HCT116 (cell line): ENCODE measurements at regions not wholly inside any gene's neighbourhood (a gene's known extent, or its start where the extent isn't known, plus 50 kb on each side); places are given as distances from the start of the nearest gene placed in this dataset.

Source experiments
- ATAC-seq: fragments of 200-7000 bp; cut with Tn5 transposase; 2 replicates; pipeline ENCODE4 v1.9.1; 2020; ENCODE audit warnings: mild to moderate bottlenecking, moderate library complexity
- BruUV-seq: library from RNA; stranded (reverse); fragments of 400-500 nt; replicated peaks from 2 replicates; lab custom pipeline; 2021; lab: Mats Ljungman, UMichigan
- CTCF ChIA-PET: fragments of 300-600 bp; sonication (Branson Sonifier 250); formaldehyde crosslinking; loops from one replicate; lab custom pipeline; 2021; ENCODE audit warnings: antibody characterized with exemption; lab: Charles Lee
- POLR2A ChIA-PET: fragments of 300-600, 350-600 bp; sonication (Branson Sonifier 250); formaldehyde crosslinking; loops from one replicate; lab custom pipeline; 2021; ENCODE audit warnings: antibody characterized with exemption; lab: Charles Lee
- RAD21 ChIA-PET, 2 experiments: fragments of 300-600 bp; sonication (Branson Sonifier 250); formaldehyde crosslinking; loops; one replicate each; lab custom pipeline; 2023; ENCODE audit warnings: low total read pairs in 2 of 2; ENCODE audit not compliant: uncharacterized antibody in 2 of 2, unreplicated experiment in 2 of 2, low non-redundant PET in 1 of 2; lab: Charles Lee
- DNase-seq: peaks from one replicate; pipeline ENCODE4 v3.0.0-alpha.2; 2010; ENCODE audit warnings: low read depth, low spot score
- H2AFZ ChIP-seq: fragments of 200-600 bp; shearing (Covaris generic), sonication (generic); 2 replicates; pipeline ENCODE4 v1.6.1; 2017; ENCODE audit warnings: low read depth, mixed run types, mixed read lengths, antibody characterized with exemption, low read length; ENCODE audit not compliant: poor library complexity, severe bottlenecking
- H3K27ac ChIP-seq: 2 replicates; pipeline ENCODE4 v1.5.1; 2012; ENCODE audit warnings: low read depth, low read length
- H3K27me3 ChIP-seq: fragments of 200-600 bp; sonication (generic); 2 replicates; pipeline ENCODE4 v1.6.1; 2016; ENCODE audit warnings: mixed run types, low read length, mixed read lengths; ENCODE audit not compliant: insufficient read depth
- H3K36me3 ChIP-seq, 2 experiments: fragments of 200-500 bp in 1 of 2; fragments of 200-600 bp in 1 of 2; sonication (Bioruptor generic) in 1 of 2; sonication (generic) in 1 of 2; 2 replicates each; pipeline versions ENCODE4 v1.5.1 to v1.6.1; 2014 to 2016; ENCODE audit warnings: low read length in 2 of 2, inconsistent platforms in 1 of 2, mixed read lengths in 1 of 2, mixed run types in 1 of 2; ENCODE audit not compliant: insufficient read depth in 2 of 2, control insufficient read depth in 1 of 2
- H3K4me1 ChIP-seq, 2 experiments: fragments of 200-600 bp in 1 of 2; sonication (generic) in 1 of 2; 2 replicates each; pipeline versions ENCODE4 v1.5.1 to v1.6.1; 2012 to 2017; ENCODE audit warnings: low read length in 2 of 2, inconsistent platforms in 1 of 2, mild to moderate bottlenecking in 1 of 2, mixed read lengths in 1 of 2, mixed run types in 1 of 2, moderate library complexity in 1 of 2; ENCODE audit not compliant: insufficient read depth in 2 of 2, control insufficient read depth in 1 of 2
- H3K4me2 ChIP-seq: fragments of 200-600 bp; sonication (generic); 2 replicates; pipeline ENCODE4 v1.6.1; 2017; ENCODE audit warnings: mixed run types, low read length, mixed read lengths
- H3K4me3 ChIP-seq, 2 experiments: fragments of 200-600 bp in 1 of 2; sonication (generic) in 1 of 2; replicated peaks in 1 of 2; 2 replicates each; pipeline ENCODE4 v1.5.1; 2011 to 2016; ENCODE audit warnings: low read length in 2 of 2, control low read depth in 1 of 2, low read depth in 1 of 2, mild to moderate bottlenecking in 1 of 2, mixed read lengths in 1 of 2, mixed run types in 1 of 2
- H3K79me2 ChIP-seq: fragments of 200-600 bp; sonication (generic); 2 replicates; pipeline ENCODE4 v1.6.1; 2017; ENCODE audit warnings: mild to moderate bottlenecking, mixed run types, low read length, moderate library complexity, mixed read lengths; ENCODE audit not compliant: insufficient read depth
- H3K9ac ChIP-seq: fragments of 200-600 bp; sonication (generic); 2 replicates; pipeline ENCODE4 v1.6.1; 2016; ENCODE audit warnings: low read length, mixed read lengths
- H3K9me2 ChIP-seq: fragments of 200-600 bp; sonication (generic), shearing (Covaris generic); 2 replicates; pipeline ENCODE4 v1.6.1; 2017; ENCODE audit warnings: mixed run types, mild to moderate bottlenecking, moderate library complexity; ENCODE audit not compliant: insufficient read depth
- H3K9me3 ChIP-seq, 2 experiments: fragments of 200-500 bp in 1 of 2; fragments of 200-600 bp in 1 of 2; sonication (Bioruptor generic) in 1 of 2; sonication (generic) in 1 of 2; 2 replicates each; pipeline ENCODE4 v1.6.1; 2014 to 2017; ENCODE audit warnings: low read length in 2 of 2, mixed read lengths in 2 of 2, inconsistent platforms in 1 of 2, low read depth in 1 of 2, mild to moderate bottlenecking in 1 of 2, mixed run types in 1 of 2, moderate library complexity in 1 of 2; ENCODE audit not compliant: control insufficient read depth in 1 of 2, insufficient read depth in 1 of 2
- H4K20me1 ChIP-seq: fragments of 200-600 bp; sonication (generic), shearing (Covaris generic); 2 replicates; pipeline ENCODE4 v1.6.1; 2017; ENCODE audit warnings: mixed run types, mild to moderate bottlenecking, moderate library complexity; ENCODE audit not compliant: insufficient read depth
- CTCF ChIP-seq, 3 experiments: fragments of 200-600 bp in 1 of 3; sonication (generic) in 1 of 3; IDR thresholded peaks in 2 of 3; conservative IDR thresholded peaks in 1 of 3; 2 replicates each; pipeline ENCODE4 v1.5.1; 2012 to 2017; ENCODE audit warnings: low read depth in 2 of 3, low read length in 2 of 3, antibody characterized with exemption in 1 of 3, borderline replicate concordance in 1 of 3, control low read depth in 1 of 3, mild to moderate bottlenecking in 1 of 3, mixed read lengths in 1 of 3, mixed run types in 1 of 3, moderate library complexity in 1 of 3; ENCODE audit not compliant: insufficient read depth in 1 of 3
- SIN3A ChIP-seq: IDR thresholded peaks from 2 replicates; pipeline ENCODE4 v1.6.1; 2012; ENCODE audit warnings: low read depth
- SP1 ChIP-seq: IDR thresholded peaks from 2 replicates; pipeline ENCODE4 v1.6.1; 2012; ENCODE audit warnings: low read depth
- intact Hi-C: fragments of 100-400 bp; cut with micrococcal nuclease; formaldehyde crosslinking; loops from 2 replicates; pipeline ENCODE4 v1.10.0; 2022

- Histone ChIP-seq H2AFZ (no peak overlapping the region), H3K27ac (no peak overlapping the region), H3K4me3 (no peak overlapping the region), H3K9me2 (no peaks in the 10 kb centered on the region), H3K36me3 (no peaks in the 10 kb centered on the region), H3K9ac (no peak overlapping the region), H4K20me1 (no peaks in the 10 kb centered on the region), H3K4me1 (no peaks in the 10 kb centered on the region), H3K9me3 (no peaks in the 10 kb centered on the region), H3K27me3 (no peaks in the 10 kb centered on the region), H3K79me2 (no peaks in the 10 kb centered on the region), H3K4me2 (no peak overlapping the region)
- no peak for DNase-seq
- ChIA-PET POLR2A (no interaction called here), RAD21 (no interaction called here), CTCF (no interaction called here)
- TF ChIP-seq SP1 (no peak), CTCF (IDR thresholded peaks at IDR 0.05 in 2 of 3, conservative IDR thresholded peaks at IDR 0.05 in 1 of 3; ENCODE audit: borderline replicate concordance in 1 of 3, insufficient read depth in 1 of 3, low read depth in 2 of 3, low read length in 2 of 3) (no peak)
- intact Hi-C loops: no loop called here
- ATAC-seq: no peak
- no TSS peak for BruUV-seq
These were observed 157.6 kb upstream of the IVNS1ABP start for GRCh38 chr1:185474440-185475149.

- no TSS peak for BruUV-seq
- CTCF ChIA-PET: no interaction called here
- H4K20me1 ChIP-seq: no peaks in the 10 kb centered on the region
- no peaks in the 10 kb centered on the region for H3K9me3 ChIP-seq
- H3K9ac ChIP-seq: no peak overlapping the region
- H3K9me2 ChIP-seq: no peaks in the 10 kb centered on the region
- H3K79me2 ChIP-seq: no peaks in the 10 kb centered on the region
- no peaks in the 10 kb centered on the region for H3K4me1 ChIP-seq
- TF ChIP-seq CTCF (IDR thresholded peaks at IDR 0.05 in 2 of 3, conservative IDR thresholded peaks at IDR 0.05 in 1 of 3; ENCODE audit: borderline replicate concordance in 1 of 3, insufficient read depth in 1 of 3, low read depth in 2 of 3, low read length in 2 of 3) (no peak), SIN3A (no peak)
- no peaks in the 10 kb centered on the region for H3K36me3 ChIP-seq
- DNase-seq (no peak), ATAC-seq (no peak)
- POLR2A ChIA-PET: no interaction called here
- no peak overlapping the region for H3K27ac ChIP-seq
- no peak overlapping the region for H3K4me2 ChIP-seq
- no peaks in the 10 kb centered on the region for H3K27me3 ChIP-seq
- intact Hi-C loops: no loop called here
- H3K4me3 ChIP-seq: no peak overlapping the region
- RAD21 ChIA-PET: no interaction called here
- H2AFZ ChIP-seq: no peak overlapping the region
These were observed 156.1 kb upstream of the IVNS1ABP start for GRCh38 chr1:185473186-185473585.
